GM18909 (cell line): ENCODE measurements at regions not wholly inside any gene's neighbourhood (a gene's known extent, or its start where the extent isn't known, plus 50 kb on each side); places are given as distances from the start of the nearest gene placed in this dataset.

ENCODE experiments used
- ATAC-seq: cut with Tn5 transposase; IDR thresholded peaks from one replicate; pipeline ENCODE4 v1.9.1; 2021; ENCODE audit warnings: mild to moderate bottlenecking; ENCODE audit not compliant: unreplicated experiment, poor library complexity

DNA sequence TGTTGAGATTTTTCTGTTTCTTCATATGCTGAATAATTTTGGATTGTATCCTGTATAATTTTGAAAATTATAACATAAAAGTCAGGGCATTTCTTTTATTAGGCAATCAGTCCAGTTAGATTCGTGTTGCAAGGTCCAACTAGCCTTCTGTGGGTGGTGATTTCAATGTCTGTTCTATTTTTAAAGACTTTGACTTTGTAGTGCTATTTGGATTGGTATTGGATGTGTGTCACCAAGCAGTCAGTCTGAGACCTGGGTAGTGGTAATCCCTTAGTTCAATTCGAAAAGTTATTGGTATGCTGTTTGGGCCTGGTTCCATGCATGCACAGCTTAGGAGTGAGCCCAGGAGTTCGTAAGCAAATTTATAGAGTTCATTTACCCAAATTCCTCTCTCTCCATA, 82.2 kb downstream of the EPDR1 start:
- no peak for ATAC-seq

DNA sequence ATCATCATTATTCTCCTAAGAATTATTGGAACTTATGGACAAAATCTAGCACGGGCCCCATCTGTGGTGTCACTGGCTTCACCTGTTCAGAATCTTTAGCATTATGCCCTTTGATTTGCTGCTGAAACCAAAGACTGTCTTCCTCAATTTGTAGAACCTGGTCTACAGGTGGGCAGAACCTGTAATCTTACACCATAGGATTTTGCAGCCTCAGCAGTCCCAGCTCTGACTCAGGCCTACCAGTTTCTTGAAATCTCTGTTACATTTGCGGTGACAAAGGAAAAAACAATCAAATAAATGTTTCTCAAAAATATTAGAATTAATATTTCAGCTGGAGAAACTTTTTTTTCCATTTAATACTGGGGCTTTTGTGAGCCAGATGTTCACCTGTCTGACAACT, 86.1 kb downstream of the EPDR1 start:
- no peak for ATAC-seq

DNA sequence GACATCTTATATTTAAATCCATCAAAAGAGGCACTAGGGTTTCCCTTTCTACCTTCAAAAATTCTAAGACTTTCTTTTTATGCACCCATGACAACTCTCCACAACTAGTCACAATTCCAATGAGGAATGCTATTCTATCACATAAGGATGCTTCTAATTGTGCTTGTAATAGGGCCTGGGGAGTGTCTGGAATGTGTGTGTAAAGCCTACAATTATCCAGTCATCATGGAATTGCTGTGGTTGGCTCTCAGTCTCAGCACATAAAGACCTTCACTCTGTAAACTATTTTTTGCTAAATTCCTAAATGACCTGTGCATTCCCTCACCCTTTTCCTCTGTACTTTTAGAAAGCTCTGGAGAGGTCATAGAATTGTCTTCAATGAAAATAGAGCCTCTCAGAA, 86.7 kb downstream of the EPDR1 start:
- no peak for ATAC-seq

DNA sequence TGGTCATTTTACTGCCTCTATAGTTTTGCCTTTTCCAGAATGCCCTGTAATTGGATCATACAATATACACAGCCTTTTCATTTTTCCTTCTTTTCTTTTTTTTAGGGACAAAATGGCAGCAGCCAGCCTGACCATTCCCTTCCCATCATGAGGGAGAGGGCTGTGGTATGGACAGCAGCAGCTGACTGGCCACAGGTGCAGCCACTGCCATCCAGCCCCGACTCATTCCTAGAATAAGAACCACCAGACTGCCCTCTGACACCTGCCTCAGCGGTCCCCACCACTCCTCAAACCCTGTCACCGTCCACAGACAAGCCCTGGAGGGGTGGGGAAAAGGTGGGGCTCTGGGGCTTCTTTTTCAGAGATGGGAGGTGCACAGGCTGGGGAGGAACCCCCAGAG, 92.8 kb downstream of the EPDR1 start:
- ATAC-seq, result no peak

DNA sequence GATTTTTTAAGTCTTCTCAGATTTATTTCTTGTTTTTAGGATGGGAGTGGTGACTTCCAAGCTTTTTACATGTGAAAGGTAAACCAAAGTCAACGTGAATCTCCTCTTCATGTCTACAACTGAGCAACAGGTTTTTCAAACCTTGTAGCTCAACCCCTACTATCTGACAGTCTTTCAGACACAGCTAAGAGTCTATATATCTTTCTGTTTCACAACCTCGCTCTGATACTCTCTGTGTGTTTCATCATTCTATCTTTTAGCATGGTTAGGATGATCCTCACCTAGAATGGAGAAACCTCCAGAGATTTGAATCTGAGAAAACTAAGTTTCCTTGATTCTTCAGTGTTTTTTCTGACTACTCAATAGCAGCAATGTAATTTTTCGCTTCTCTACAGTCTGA, 96.1 kb downstream of the EPDR1 start:
- ATAC-seq, result no peak

DNA sequence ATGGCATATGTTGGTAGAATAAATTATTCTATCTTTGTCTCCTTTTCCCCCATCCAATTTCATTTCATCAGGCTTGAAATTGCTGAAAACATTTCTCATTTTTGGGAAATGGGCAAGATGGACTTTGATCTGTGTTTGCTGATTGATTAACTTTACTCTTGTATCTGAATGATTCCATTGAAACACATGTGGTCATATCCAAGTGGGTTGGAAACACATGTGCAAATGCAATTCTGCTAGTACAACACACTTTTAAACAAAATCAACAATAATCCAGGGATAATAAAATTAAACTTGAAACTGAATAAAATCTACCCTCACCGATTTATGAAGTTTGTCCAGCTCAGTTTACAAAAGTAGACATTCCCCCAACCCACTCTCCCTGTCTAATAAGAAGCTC, 96.9 kb downstream of the EPDR1 start:
- ATAC-seq, result no peak

DNA sequence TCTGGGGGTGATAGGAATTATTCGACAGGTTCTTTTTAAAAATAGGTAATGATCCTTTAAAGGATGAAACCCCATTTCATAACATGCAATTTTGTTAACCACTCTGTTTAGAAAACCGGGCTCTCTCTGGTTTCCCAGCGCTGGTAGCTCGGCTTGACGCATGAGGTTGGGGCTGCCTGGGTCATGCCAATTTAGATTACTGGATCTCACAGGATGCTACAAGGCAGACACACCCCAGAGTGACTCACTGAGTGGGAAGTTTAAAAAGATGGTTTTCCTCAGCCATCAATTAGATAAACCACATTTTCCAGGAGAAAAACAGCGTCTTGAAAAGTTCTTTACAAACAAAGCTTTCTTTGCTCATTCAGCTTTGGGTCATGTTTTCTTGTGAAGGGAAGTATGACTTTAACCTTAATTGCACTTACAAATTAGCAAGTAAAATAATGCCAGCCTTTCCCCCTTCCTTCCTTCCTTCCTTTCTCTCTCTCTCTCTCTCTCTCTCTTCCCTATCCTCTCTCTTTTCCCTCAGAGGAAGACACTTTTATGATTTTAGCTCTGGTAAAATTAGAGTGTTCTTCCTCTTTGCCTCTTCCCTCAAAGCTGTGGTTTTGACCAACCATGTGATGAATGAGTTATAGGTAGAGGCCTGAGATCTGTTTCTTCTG, 99.8 kb downstream of the EPDR1 start:
- no peak for ATAC-seq

DNA sequence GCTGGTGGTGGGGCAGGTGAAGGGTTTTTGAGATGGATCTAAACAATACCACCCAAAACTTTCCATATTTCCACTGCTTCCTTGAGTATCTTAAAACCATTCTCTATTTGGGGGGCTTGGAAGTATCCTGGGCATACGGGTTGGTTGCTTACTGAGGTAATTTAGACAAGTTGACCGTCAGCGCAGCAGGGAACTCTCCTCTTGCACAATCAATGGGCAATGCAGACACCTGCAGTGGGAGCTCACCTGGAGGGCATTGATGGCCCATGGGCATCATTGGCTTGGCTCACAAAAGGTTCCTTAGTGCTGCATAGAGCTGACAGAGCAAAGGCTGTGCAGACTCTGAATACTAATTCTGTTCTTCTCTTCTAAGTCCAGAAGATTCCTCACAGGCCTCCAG, 101.5 kb downstream of the EPDR1 start:
- no peak for ATAC-seq

DNA sequence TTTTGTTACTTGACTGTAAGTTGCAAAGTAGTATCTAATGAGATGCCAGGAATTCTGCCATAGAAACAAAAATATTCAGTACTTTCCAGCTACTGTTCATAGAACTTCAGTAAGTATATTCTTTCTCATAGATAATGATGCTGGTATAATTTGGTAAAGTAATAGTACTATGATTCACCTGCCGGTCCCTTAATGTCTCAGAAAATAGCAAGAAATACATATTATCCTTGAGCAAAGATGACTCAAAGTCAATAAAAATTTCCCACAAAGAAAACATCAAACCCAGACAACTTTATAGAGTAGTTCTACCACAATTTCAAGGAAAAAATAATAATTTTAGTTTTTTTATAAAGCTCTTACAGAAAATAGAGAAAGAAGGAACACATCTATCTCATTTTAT, 105.4 kb downstream of the EPDR1 start:
- ATAC-seq, result no peak

DNA sequence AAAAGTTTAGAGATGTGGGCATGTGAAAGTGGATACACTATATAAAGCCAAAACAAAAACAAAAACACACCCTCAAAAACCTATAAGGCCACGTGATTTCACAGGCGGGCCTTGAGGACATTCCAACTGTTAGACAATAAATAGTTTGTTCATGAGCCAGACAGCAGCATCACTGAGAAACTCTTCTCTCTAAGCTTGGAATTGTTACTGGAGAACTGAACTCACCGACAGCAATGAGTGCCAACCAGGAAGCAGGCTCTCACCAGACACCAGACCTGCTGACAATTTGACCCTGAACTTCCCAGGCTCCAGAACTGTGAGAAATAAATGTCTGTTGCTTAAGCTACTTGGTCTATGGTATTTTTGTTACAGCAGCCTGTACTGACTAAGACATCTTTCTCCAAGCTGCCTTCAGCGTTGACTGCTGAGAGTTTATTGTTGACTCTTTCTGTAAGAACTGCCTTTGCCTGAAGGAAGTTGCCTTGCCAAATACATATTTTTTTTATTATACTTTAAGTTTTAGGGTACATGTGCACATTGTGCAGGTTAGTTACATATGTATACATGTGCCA, 107.5 kb downstream of the EPDR1 start:
- no peak for ATAC-seq

DNA sequence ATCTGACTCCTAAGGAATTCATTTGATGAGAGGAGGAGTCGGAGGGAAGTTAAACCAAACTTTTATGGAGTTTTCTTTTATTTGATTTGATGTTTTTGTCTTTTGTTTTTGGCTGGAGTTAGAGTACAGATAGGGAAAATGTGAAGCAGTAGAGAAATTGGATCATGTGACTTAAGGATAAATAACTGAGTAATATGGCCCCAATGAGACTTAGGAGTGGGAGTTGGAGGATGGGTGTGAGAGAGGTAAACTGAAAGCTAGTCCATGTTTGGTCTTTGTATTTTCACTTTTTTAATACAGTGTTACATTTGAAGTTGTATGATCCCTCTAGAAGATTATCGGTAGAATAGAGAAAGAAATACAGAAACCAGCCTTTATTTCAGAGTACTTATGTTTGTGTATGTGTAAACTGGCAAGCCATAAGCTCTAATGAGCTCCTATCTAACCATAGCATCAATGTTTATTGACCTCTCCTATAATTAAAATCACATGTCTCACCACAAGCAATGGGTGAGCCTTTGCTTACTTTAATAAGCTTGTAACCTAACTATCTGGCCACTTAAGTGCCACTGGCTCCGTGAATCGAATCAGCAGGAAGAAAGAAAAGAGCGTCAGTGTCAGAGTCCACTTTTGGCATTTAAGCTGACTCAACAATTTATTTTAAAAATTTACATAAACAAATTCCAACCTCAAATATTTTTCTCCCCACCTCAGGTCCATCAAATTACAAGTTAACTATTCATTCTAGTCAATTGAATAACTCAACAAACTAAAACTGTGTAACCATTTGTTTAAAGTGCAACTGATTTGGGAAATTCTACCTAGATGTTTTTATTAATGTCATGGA, 113.8 kb downstream of the EPDR1 start:
- ATAC-seq, result no peak

DNA sequence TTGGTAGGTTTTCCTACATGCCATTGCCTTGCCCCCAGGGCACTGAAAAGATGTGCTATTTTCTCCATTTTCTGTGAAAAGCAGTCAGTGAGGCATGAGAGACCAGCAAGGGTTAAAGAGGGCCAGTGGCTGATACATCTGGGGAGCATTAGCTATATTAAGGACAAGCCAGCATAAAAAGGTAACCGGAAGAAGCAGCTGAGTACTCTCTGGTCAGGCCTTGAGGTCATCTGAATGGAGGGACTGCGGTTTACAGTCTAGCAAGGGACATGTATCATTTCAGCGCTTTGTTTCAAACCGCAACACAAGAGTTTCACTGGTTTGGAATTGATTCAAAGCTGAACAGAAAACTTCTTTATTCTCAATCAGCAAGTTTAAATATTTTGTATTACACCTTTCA, 120.4 kb downstream of the EPDR1 start:
- no peak for ATAC-seq

DNA sequence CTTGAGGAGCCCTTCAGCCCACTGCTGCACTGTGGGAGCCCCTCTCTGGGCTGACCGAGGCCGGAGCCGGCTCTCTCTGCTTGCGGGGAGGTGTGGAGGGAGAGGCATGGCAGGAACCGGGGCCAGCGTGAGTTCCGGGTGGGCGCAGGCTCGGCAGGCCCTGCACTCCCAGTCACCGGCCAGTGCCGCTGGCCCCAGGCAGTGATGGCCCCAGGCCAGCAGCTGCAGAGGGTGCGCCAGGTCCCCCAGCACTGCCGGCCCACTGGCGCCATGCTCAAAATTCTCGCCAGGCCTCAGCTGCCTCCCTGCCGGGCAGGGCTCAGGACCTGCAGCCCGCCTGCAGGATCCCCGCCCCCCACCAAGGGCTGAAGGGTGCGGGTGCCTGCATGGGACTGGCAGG, 128.4 kb upstream of the STARD3NL start:
- no peak for ATAC-seq

DNA sequence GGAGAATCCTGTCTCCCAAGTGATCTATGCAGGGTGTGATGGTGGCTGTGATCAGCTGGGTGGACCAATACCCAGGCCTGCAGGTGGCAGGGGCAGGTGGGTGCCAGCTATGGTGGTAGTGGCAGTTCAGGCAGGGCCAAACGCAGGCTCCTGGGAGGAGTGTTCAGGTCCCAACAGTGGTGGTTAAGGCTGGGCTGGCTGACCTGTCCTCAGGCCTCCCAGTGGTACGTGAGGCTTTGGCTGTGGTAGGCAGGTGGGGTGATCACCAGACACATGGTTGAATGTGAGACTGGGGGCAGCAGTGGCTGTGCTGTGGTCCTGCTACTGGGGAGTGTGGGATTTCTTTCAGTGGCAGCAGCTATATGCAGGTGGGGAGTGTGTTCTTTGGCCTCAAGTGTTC, 126.7 kb upstream of the STARD3NL start:
- ATAC-seq, result no peak

DNA sequence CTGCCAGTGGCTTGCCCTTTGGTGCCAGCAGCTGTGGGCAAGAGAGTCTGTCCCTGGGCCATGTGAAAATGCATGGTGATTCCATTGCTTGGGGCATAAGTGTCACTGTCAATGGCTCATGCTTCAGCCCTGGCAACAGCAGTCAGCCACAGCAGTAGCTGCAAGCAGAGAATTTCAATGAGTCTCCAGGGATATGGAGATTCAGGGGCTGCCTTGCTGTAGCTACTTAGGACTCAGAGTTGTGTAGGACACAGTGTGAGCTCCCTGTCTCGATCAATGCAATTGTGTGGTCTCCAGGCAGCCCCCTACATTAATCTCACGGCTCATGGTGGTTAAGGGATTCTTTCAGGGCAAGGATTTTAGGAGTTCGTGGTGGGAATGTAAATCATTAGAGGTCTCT, 126.3 kb upstream of the STARD3NL start:
- no peak for ATAC-seq

DNA sequence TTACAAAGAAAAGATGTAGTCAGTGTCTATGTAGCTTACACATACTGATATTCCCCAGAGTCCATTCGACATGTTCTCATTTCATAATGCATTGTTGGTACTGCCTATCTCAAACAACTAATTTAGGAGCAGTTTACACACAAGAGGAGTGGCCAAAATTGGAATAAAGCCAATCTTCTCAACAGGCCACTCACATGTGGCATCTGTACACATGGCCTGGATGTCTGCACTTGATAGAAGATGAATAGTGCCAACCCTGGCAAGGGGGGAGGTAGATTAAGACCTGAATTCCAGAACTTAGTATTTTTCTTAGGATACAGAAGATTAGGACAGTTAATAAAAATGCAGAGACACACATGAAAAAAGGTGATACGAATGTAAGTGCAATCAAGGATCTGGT, 125.3 kb upstream of the STARD3NL start:
- no peak for ATAC-seq

DNA sequence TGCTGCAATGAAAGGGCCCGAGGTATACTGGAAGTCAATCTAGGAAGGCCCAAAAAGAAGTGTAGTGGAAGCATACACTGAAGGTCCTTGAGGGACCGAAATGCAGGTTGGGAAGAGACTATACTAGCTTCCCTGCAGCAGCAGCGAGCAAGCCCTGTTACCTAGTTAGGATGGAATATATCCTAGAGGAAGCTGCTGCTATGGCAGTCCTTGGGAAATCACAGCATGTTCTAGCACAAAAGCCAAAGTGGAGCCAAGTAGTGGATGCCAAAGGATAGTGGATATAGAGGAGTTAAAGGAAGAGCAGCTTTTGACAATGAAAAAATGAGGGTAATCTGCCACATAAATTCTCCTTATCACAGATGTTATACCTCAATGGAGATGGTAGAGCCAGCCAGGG, 123.8 kb upstream of the STARD3NL start:
- no peak for ATAC-seq

DNA sequence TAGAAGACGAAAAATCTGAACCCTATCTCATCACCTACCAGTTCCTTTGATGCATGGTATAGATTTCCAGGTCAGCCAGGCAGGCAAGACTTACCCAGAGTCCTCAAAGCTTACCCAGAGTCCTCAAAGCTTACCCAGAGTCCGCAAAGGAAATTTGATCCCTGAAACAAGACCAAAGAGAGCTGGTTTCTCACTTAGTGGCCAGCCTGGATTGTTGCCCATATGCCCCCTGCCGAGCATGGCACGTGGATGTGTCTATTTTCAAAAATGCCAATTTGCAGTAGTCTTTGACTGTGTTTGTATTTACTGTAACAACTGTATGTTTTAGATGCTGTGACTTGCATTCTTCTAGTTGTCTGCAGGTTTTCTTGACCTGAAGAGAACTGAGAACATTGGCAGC, 120.2 kb upstream of the STARD3NL start:
- no peak for ATAC-seq

DNA sequence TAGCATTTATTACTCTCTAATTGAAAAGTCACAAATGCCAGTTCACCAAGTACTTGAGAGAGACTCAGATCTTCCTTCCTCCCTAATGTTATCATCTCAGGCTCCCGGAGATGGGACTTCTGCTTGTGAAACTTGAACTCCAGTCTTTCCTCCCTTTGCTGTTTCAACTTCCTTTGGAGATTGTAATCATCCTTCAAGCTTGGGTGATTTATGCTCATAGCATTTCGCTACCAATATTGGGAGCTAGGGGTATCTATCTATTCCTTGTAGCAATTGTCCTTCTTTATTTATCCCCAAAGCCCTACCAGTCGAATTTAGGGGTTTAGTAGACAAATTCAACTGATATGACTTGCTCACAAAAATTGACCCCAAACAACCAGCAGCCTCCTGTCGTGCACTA, 117.9 kb upstream of the STARD3NL start:
- ATAC-seq, result no peak

DNA sequence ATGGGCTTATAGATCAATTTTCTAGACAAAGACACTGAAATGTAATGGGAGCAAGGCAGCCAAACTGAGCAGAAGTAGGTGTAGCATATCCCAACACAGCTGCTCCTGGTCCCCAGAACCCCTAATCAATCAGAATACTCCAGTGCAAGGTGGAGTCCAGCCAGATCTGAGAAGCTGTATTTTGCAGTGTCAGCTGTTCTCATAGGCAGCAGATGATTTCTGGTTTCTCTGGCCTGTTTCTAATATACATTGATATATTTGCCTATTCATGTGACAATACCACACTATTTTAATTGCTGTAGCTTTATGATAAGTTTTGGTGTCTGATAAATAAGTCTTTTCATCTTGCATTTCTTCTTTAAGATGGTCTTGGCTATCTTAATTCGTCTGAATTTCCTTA, 117.4 kb upstream of the STARD3NL start:
- ATAC-seq, result no peak

DNA sequence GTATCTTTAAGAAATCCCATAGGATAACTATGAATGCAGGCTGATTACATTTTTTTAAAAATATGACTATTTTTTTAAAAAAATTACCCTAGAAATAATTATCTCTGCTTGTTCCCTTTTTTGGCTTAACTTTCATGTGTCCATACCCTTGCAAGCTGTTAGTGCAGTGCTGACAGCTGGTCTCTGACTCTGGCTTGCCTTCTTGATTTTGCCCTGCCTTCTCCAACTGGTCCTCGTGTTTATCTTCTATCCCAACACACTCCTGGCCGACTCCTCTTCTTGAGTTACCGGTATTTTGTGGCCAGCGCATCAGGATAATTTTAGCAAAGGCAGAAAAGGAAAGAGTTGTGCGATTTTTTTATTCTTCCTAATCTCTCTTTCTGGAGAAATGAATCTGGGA, 111.7 kb upstream of the STARD3NL start:
- ATAC-seq, result no peak

DNA sequence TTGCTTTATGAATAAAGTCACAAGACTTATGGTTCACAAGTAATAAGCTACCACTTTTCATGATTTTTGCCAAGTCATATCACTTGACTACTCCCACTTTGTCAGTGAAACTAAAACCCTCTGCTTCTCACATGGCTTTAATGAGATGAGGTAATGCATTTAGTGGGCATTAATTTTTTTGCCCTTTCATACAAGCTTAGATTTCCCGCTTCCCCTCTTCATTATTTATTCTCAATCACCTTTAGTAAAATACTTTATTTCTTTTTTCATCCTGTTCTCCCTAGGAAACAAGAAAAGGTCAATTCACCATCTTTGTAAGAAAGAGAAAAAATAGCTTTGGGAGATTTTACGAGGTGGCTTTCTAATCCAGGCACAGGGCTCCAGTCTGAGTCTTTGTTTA, 109.6 kb upstream of the STARD3NL start:
- no peak for ATAC-seq
